ENCODE measurements at regions not wholly inside any gene's neighbourhood (a gene's known extent, or its start where the extent isn't known, plus 50 kb on each side); places are given as distances from the start of the nearest gene placed in this dataset.

DNA sequence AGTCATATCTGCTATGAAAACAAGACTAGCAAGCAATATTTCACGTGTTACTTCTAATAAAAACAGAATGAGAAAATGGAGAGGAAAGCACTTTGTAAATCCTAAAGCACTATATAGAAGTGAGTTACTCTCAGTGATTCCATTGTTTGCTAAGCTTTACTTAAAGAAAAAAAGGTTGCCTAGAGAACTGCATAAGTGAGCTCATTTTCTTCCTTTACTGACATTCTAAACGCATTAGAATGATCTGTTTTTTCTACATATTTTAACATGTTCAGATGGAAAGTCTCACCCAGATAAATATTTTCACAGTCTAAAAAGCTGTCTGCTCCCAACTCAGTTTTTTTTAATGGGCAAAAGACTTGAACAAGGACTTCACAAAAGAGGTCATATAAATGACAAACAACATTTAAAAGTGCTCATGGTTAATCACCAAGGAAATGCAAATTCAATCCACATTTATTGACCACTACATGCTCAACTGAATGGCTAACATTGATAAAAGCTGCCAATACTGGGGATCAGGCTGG lies 52.9 kb upstream of the AKAP12 start:
- TF ChIP-seq CTCF (IDR thresholded peaks at IDR 0.05) (no peak), POLR2A (IDR thresholded peaks at IDR 0.05) (no peak)
